MM.1S (cell line): ENCODE measurements at regions not wholly inside any gene's neighbourhood (a gene's known extent, or its start where the extent isn't known, plus 50 kb on each side); places are given as distances from the start of the nearest gene placed in this dataset.

Experiments used
- CTCF ChIP-seq: fragments of 300-600 bp; sonication (generic); IDR thresholded peaks from 2 replicates; pipeline ENCODE4 v1.5.1; 2016; ENCODE audit warnings: antibody characterized with exemption, low read length, mixed read lengths
- EZH2phosphoT487 ChIP-seq: fragments of 300-600 bp; sonication (generic); IDR thresholded peaks from 2 replicates; pipeline ENCODE4 v1.6.1; 2018; ENCODE audit warnings: antibody characterized with exemption, low read length

DNA sequence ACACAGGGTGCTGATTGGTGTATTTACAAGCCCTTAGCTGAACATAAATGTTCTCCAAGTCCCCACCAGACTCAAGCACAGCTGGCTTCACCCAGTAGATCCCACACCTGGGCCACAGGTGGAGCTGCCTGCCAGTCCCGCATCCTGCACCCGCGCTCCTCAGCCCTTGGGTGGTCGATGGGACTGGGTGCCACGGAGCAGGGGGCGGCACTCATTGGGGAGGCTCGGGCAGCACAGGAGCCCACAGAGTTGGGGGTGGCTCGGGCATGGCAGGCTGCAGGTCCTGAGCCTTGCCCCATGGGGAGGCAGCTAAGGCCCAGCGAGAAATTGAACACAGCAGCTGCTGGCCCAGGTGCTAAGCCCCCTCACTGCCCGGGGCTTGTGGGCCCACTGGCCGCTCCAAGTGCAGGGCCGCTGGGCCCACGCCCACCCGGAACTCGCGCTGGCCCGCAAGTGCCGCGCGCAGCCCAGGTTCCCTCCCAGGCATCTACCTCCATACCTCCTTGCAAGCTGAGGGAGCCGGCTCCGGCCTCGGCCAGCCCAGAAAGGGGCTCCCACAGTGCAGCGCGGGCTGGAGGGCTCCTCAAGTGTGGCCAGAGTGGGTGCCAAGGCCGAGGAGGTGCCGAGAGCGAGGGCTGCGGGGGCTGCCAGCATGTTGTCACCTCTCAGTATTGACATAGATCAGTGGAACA lies 442.7 kb downstream of the OCA2 start:
- TF ChIP-seq CTCF (no peak), EZH2phosphoT487 (no peak)
